GM06990 (cell line): ENCODE measurements at regions not wholly inside any gene's neighbourhood (a gene's known extent, or its start where the extent isn't known, plus 50 kb on each side); places are given as distances from the start of the nearest gene placed in this dataset.

Experiments used
- DNase-seq: peaks from one replicate; pipeline ENCODE4 v3.0.0-alpha.2; 2011; ENCODE audit not compliant: insufficient read length; ENCODE audit errors: extremely low read depth
- H3K27me3 ChIP-seq: replicated peaks from 2 replicates; pipeline ENCODE4 v1.6.0; 2011; ENCODE audit warnings: low read length; ENCODE audit not compliant: control insufficient read depth, insufficient read depth
- H3K36me3 ChIP-seq: 2 replicates; pipeline ENCODE4 v1.5.1; 2011; ENCODE audit warnings: low read length; ENCODE audit not compliant: control insufficient read depth, insufficient read depth
- H3K4me3 ChIP-seq: replicated peaks from 2 replicates; pipeline ENCODE4 v1.5.1; 2011; ENCODE audit warnings: low read depth, mild to moderate bottlenecking, control low read depth, low read length
- TF ChIP-seq, protein P1 (sequence below): IDR thresholded peaks from 2 replicates; pipeline ENCODE4 v1.5.1; 2011; ENCODE audit warnings: low read length, control low read depth, mild to moderate bottlenecking, inconsistent platforms; ENCODE audit not compliant: insufficient read depth, poor library complexity, severe bottlenecking

DNA sequence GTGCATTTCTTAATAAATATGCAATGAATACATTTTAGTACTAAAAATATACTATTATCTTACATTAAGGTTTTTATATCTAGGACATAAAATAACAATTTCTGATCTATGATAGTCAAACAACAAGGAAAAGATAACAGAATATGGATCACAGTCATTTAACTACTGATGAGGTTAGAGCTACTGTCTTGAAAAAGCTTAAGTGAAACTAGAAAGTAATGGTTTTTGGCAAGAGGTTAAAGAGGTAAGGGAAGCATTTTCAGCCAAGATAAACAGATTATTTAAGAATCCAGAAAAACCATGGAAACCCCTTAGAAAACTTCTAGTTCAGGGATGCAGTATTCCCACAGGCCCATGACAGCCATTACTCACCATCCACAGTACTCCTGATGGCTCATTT, 787.4 kb downstream of the DACH1 start:
- TF ChIP-seq, protein P1, sequence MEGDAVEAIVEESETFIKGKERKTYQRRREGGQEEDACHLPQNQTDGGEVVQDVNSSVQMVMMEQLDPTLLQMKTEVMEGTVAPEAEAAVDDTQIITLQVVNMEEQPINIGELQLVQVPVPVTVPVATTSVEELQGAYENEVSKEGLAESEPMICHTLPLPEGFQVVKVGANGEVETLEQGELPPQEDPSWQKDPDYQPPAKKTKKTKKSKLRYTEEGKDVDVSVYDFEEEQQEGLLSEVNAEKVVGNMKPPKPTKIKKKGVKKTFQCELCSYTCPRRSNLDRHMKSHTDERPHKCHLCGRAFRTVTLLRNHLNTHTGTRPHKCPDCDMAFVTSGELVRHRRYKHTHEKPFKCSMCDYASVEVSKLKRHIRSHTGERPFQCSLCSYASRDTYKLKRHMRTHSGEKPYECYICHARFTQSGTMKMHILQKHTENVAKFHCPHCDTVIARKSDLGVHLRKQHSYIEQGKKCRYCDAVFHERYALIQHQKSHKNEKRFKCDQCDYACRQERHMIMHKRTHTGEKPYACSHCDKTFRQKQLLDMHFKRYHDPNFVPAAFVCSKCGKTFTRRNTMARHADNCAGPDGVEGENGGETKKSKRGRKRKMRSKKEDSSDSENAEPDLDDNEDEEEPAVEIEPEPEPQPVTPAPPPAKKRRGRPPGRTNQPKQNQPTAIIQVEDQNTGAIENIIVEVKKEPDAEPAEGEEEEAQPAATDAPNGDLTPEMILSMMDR, result no peak

DNA sequence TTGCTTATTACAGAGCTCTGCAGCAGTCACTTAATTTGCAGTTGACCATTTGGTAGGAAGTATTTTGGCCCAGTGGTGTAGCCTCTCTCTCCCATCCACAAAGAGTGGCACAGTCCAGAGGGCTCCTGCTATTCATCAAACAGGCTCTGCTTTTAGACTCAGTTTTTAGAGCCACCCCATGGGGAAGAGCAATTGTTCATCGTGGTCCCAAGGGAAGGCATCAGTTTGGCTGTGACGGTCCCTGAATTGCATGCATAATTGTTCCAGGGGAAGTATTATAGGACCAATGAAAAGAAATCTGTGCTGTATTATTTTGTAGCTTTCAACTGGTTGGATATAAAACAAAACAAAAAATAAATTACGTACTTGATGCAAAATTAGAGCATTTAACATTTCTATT, 799.0 kb downstream of the DACH1 start:
- Histone ChIP-seq H3K27me3 (no peaks in the 10 kb centered on the region), H3K36me3 (no peaks in the 10 kb centered on the region), H3K4me3 (no peak overlapping the region)
- no peak for DNase-seq
- TF ChIP-seq, protein P1, result no peak

More for the DNA sequence above, 787.4 kb downstream of the DACH1 start:
- no peak overlapping the region for H3K4me3 ChIP-seq
- no peaks in the 10 kb centered on the region for H3K36me3 ChIP-seq
- H3K27me3 ChIP-seq, result no peaks in the 10 kb centered on the region
- no peak for DNase-seq

DNA sequence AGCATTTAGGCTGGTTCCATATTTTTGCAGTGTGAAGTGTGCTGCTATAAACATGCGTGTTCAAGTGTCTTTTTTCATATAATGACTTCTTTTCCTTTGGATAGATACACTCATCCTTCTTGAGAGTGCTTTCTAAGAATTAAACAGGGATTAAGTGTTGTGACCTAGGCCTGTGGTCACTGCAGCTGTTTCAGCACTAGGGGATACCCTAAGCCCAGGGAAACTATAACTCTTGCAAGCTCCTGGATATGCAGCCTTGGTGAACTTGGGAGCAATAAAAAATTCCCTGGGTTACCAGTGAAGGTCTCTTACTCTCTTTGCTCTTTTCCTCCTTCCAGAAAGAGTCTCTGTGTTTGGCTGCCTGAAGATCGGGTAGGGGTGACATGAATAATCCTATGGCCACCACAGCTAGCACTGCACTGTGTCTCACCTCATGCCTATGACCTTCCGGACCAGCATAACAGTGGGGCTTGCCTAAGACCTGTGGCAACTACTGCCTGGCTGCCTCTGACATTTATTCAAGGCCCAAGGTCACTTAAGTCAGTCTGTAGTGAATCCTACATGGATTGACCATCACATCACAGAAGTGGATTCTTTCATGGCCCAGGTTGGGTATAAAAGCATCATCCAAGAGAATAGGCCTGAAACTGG, 799.7 kb downstream of the DACH1 start:
- TF ChIP-seq, protein P1, result no peak
- H3K27me3 ChIP-seq, result no peaks in the 10 kb centered on the region
- H3K36me3 ChIP-seq, result no peaks in the 10 kb centered on the region
- H3K4me3 ChIP-seq, result no peak overlapping the region
- no peak for DNase-seq

DNA sequence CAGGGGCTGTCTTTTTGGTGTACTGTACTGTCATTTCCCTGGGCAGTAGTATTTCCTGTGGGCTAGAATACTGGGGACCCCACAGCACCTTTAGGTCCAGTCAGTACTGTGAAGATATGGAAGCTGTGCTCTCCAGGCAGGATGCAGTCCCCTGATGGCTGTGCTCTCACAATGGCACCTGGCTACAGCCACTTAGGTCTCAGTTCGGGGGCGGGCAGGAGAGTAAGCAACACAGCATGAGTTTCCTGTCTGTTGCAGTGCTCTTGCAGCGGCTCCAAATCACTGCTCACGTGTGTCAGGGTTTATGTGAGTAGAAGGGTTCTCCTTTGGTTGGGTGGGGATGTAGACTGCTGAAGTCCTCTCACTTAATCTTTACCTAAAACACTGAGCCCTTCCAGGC, 810.4 kb downstream of the DACH1 start:
- TF ChIP-seq, protein P1, result no peak
- no peak for DNase-seq
- H3K4me3 ChIP-seq, result no peak overlapping the region
- H3K36me3 ChIP-seq, result no peaks in the 10 kb centered on the region
- H3K27me3 ChIP-seq, result no peaks in the 10 kb centered on the region

DNA sequence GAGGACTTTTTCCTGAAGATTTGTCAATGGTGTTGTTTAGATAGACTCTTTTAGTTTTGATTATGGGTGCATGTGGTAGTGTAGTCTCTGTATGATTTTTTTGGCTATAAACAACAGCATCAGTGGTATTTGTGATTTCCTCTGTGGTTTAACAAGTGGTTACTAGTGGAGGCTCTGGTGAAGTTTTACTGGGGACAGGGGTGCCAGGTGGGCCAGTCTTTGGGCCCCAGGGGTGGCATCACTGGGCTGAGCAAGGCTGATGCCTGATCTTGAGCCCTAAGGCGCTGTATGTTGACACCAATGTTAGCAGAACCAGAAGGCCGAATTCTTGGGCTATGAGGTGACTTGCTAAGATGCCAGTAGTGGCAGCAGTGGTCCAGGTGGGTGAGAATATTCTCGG, 811.4 kb downstream of the DACH1 start:
- H3K27me3 ChIP-seq, result no peaks in the 10 kb centered on the region
- H3K4me3 ChIP-seq, result no peak overlapping the region
- no peaks in the 10 kb centered on the region for H3K36me3 ChIP-seq
- TF ChIP-seq, protein P1, result no peak
- DNase-seq, result peak; percentile 6

DNA sequence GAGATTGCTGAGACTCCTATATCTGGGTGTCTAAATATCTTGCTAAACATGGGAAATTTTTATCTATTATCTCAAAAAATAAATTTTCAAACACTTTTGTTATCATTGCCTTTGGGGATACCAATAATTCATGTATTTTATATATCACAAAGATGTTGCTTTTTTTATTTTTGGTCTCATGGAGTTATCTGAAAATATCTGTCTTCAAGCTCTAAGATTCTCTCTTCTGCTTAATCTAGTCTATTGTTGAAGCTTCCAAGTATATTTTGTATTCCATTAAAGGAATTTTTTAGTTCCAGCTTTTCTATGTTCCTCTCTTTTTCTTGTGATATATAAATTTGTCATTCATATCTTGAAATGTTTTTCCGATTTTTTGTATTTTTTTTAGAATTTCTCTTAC, 812.0 kb downstream of the DACH1 start:
- Histone ChIP-seq H3K27me3 (no peaks in the 10 kb centered on the region), H3K36me3 (no peaks in the 10 kb centered on the region), H3K4me3 (no peak overlapping the region)
- DNase-seq, result no peak
- TF ChIP-seq, protein P1, result no peak
